ENCODE measurements at regions not wholly inside any gene's neighbourhood (a gene's known extent, or its start where the extent isn't known, plus 50 kb on each side); places are given as distances from the start of the nearest gene placed in this dataset.

DNA sequence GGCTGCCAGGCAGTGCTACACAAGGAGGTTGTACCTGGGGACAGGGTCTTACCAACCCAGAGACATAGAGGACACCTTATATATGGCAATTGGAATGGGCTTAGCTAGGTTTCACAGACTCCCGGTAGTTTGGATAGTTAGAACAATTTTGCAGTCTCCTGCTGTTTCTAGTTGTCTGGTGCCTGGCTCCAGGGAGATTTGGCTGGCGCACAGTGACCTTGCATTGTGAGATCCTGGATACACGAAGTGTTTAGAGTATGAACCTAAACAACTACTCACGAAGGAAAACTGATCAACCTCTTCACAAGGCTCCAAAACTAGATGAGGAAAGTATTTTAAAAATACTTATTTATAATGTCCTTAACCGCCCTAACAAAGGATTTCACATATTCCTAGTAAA lies 614.7 kb downstream of the FAM181B start:
- Histone ChIP-seq H3K4me1 (ENCODE audit: insufficient read depth, low read length, severe bottlenecking) (no peaks in the 10 kb centered on the region), H3K4me3 (ENCODE audit: low read depth, low read length, poor library complexity, severe bottlenecking) (no peak overlapping the region), H3K9me3 (ENCODE audit: low read length) (no peaks in the 10 kb centered on the region)

GRCh38 chr11:82117362-82117761 lies 616.3 kb downstream of the FAM181B start:
- H4K20me1 ChIP-seq (ENCODE audit: insufficient read depth, low read length): no peaks in the 10 kb centered on the region
- H3K4me2 ChIP-seq (ENCODE audit: low read length): no peak overlapping the region
- H2AFZ ChIP-seq (ENCODE audit: low read length): no peak overlapping the region
- no peak for TF ChIP-seq CTCF (IDR thresholded peaks at IDR 0.05; ENCODE audit: low read length)
- TF ChIP-seq EZH2 (IDR thresholded peaks at IDR 0.05; ENCODE audit: borderline replicate concordance, low read length): no peak
- H3K4me1 ChIP-seq (ENCODE audit: insufficient read depth, low read length, severe bottlenecking): no peaks in the 10 kb centered on the region
- no peaks in the 10 kb centered on the region for H3F3A ChIP-seq (ENCODE audit: insufficient read depth, low read length)
- H3K79me2 ChIP-seq (ENCODE audit: insufficient read depth, low read length): no peaks in the 10 kb centered on the region
- H3K9ac ChIP-seq (ENCODE audit: low read length): no peak overlapping the region
- H3K27ac ChIP-seq (ENCODE audit: low read depth, low read length, poor library complexity, severe bottlenecking): no peak overlapping the region
- H3K9me2 ChIP-seq (ENCODE audit: low read depth, low read length): no peaks in the 10 kb centered on the region
- no peaks in the 10 kb centered on the region for H3K36me3 ChIP-seq (ENCODE audit: insufficient read depth, low read length)
- H3K9me3 ChIP-seq (ENCODE audit: low read length): no peaks in the 10 kb centered on the region
- H3K4me3 ChIP-seq (ENCODE audit: low read depth, low read length, poor library complexity, severe bottlenecking): no peak overlapping the region
- H3K27me3 ChIP-seq (ENCODE audit: insufficient read depth, low read length): no peaks in the 10 kb centered on the region

More for the DNA sequence above, 614.7 kb downstream of the FAM181B start:
- Histone ChIP-seq H2AFZ (ENCODE audit: low read length) (no peak overlapping the region), H3F3A (ENCODE audit: insufficient read depth, low read length) (no peaks in the 10 kb centered on the region), H3K4me2 (ENCODE audit: low read length) (no peak overlapping the region), H3K9me2 (ENCODE audit: low read depth, low read length) (no peaks in the 10 kb centered on the region), H3K27ac (ENCODE audit: low read depth, low read length, poor library complexity, severe bottlenecking) (no peak overlapping the region), H3K27me3 (ENCODE audit: insufficient read depth, low read length) (no peaks in the 10 kb centered on the region), H4K20me1 (ENCODE audit: insufficient read depth, low read length) (no peaks in the 10 kb centered on the region), H3K79me2 (ENCODE audit: insufficient read depth, low read length) (no peaks in the 10 kb centered on the region), H3K9ac (ENCODE audit: low read length) (no peak overlapping the region), H3K36me3 (ENCODE audit: insufficient read depth, low read length) (no peaks in the 10 kb centered on the region)
- TF ChIP-seq CTCF (IDR thresholded peaks at IDR 0.05; ENCODE audit: low read length) (no peak), EZH2 (IDR thresholded peaks at IDR 0.05; ENCODE audit: borderline replicate concordance, low read length) (no peak)

DNA sequence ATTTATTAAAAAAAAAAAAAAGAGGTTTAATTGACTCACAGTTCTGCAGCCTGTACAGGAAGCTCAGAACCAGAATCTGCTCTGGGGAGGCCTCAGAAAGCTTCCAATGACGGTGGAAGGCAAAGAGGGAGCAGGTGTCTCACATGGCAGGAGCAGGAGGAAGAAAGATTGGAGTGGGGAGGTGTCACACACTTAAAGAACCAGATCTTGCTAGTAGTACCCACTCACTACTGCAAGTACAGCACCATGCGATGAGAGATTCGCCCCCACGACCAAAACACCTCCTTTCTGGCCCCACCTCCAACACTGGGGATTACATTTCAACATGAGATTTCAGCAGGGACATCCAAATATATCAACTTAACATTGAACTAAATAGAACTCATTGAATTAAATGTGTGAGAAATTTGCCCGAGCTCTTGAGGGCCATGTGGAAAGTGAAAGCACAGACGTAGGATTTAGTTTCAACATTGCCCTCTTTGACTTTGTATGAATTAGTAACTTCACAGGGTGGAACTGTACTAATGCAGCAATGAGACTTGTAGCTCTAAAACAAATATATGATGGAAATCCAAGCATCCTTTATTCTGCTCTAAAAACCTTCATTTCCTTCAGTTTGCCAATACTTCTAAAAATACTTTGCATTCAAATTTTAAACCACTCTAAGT lies 628.2 kb downstream of the FAM181B start:
- no peaks in the 10 kb centered on the region for H3K36me3 ChIP-seq (ENCODE audit: insufficient read depth, low read length)
- H3K4me3 ChIP-seq (ENCODE audit: low read depth, low read length, poor library complexity, severe bottlenecking): no peak overlapping the region
- no peak overlapping the region for H3K27ac ChIP-seq (ENCODE audit: low read depth, low read length, poor library complexity, severe bottlenecking)
- no peaks in the 10 kb centered on the region for H4K20me1 ChIP-seq (ENCODE audit: insufficient read depth, low read length)
- H2AFZ ChIP-seq (ENCODE audit: low read length): no peak overlapping the region
- H3K4me1 ChIP-seq (ENCODE audit: insufficient read depth, low read length, severe bottlenecking): no peaks in the 10 kb centered on the region
- H3K4me2 ChIP-seq (ENCODE audit: low read length): no peak overlapping the region; the same call in 1 of the 2 replicates
- TF ChIP-seq CTCF (IDR thresholded peaks at IDR 0.05; ENCODE audit: low read length) (no peak), EZH2 (IDR thresholded peaks at IDR 0.05; ENCODE audit: borderline replicate concordance, low read length) (no peak)
- H3K27me3 ChIP-seq (ENCODE audit: insufficient read depth, low read length): 0 out of 2 replicates have a peak, but pooled peaks cover 4% of the 10 kb centered on the region
- H3K9ac ChIP-seq (ENCODE audit: low read length): no peak overlapping the region
- no peaks in the 10 kb centered on the region for H3K79me2 ChIP-seq (ENCODE audit: insufficient read depth, low read length)
- H3K9me2 ChIP-seq (ENCODE audit: low read depth, low read length): no peaks in the 10 kb centered on the region
- no peaks in the 10 kb centered on the region for H3K9me3 ChIP-seq (ENCODE audit: low read length)
- no peaks in the 10 kb centered on the region for H3F3A ChIP-seq (ENCODE audit: insufficient read depth, low read length)

Data from OCI-LY1 (cell line).